Breast epithelium (tissue), 3 donors: ENCODE measurements at regions not wholly inside any gene's neighbourhood (a gene's known extent, or its start where the extent isn't known, plus 50 kb on each side); places are given as distances from the start of the nearest gene placed in this dataset.
"Not testable (repeated sequence)": the region's sequence is repeated elsewhere in the genome, so short reads cannot be mapped to it uniquely, and the experiment has no call there.

Source experiments
- CTCF ChIP-seq, 3 donors: fragments of 450-650 bp; IDR thresholded peaks; one replicate each; pipeline ENCODE4 v1.5.1; 2016 to 2017; ENCODE audit warnings: antibody characterized with exemption in 3 of 3, mild to moderate bottlenecking in 3 of 3, moderate library complexity in 3 of 3
- POLR2A ChIP-seq: fragments of 450-650 bp; IDR thresholded peaks from one replicate; pipeline ENCODE4 v1.6.1; 2016; ENCODE audit warnings: antibody characterized with exemption, mild to moderate bottlenecking, moderate library complexity
- POLR2AphosphoS5 ChIP-seq, 3 donors: sonication (generic); formaldehyde crosslinking; IDR thresholded peaks; one replicate each; pipeline ENCODE4 v1.6.1; 2017; ENCODE audit warnings: antibody characterized with exemption in 3 of 3

- TF ChIP-seq CTCF (IDR thresholded peaks at IDR 0.05); POLR2AphosphoS5 (IDR thresholded peaks at IDR 0.05); POLR2A: not testable (repeated sequence)
These were observed 71.7 kb downstream of the TBC1D28 start for GRCh38 chr17:18572536-18572935.
